Glomerular visceral epithelial cell (primary cell): ENCODE measurements at regions not wholly inside any gene's neighbourhood (a gene's known extent, or its start where the extent isn't known, plus 50 kb on each side); places are given as distances from the start of the nearest gene placed in this dataset.

Experiments used
- DNase-seq: peaks from one replicate; pipeline ENCODE4 v3.0.0-alpha.2; 2016; ENCODE audit errors: extremely low spot score

GRCh38 chr14:58846682-58847465 lies 209.1 kb downstream of the DACT1 start:
- DNase-seq = no peak

- DNase-seq = no peak
Measured at GRCh38 chr14:58848365-58848764, 210.6 kb downstream of the DACT1 start.

- DNase-seq = no peak
Measured at GRCh38 chr14:58849601-58850000, 211.8 kb downstream of the DACT1 start.

GRCh38 chr14:58850011-58850410 lies 212.2 kb downstream of the DACT1 start:
- DNase-seq = no peak

- DNase-seq = no peak
Measured at GRCh38 chr14:58861586-58861985, 223.8 kb downstream of the DACT1 start.

- no peak for DNase-seq
Measured at GRCh38 chr14:58862416-58863160, 224.8 kb downstream of the DACT1 start.

- DNase-seq = no peak
Measured at GRCh38 chr14:58863661-58864345, 226.0 kb downstream of the DACT1 start.

GRCh38 chr14:58864751-58865513 lies 227.2 kb downstream of the DACT1 start:
- DNase-seq = peak; percentile 40

- no peak for DNase-seq
Measured at GRCh38 chr14:58865514-58866281, 227.9 kb downstream of the DACT1 start.

- no peak for DNase-seq
Measured at GRCh38 chr14:58866391-58866790, 228.6 kb downstream of the DACT1 start.

GRCh38 chr14:58870961-58871360 lies 233.2 kb downstream of the DACT1 start:
- no peak for DNase-seq

GRCh38 chr14:58871573-58871972 lies 233.8 kb downstream of the DACT1 start:
- no peak for DNase-seq

GRCh38 chr14:58872061-58872460 lies 234.3 kb downstream of the DACT1 start:
- no peak for DNase-seq

- no peak for DNase-seq
Measured at GRCh38 chr14:58873228-58873953, 235.6 kb downstream of the DACT1 start.

GRCh38 chr14:58875613-58876012 lies 237.9 kb downstream of the DACT1 start:
- no peak for DNase-seq

GRCh38 chr14:58876608-58877007 lies 238.8 kb downstream of the DACT1 start:
- no peak for DNase-seq

GRCh38 chr14:58878439-58879139 lies 240.8 kb downstream of the DACT1 start:
- DNase-seq = no peak

GRCh38 chr14:58881433-58881832 lies 243.7 kb downstream of the DACT1 start:
- no peak for DNase-seq

- no peak for DNase-seq
Measured at GRCh38 chr14:58882577-58883018, 244.8 kb downstream of the DACT1 start.

- no peak for DNase-seq
Measured at GRCh38 chr14:58884442-58884841, 246.7 kb downstream of the DACT1 start.
